HEK293 (cell line): ENCODE measurements at regions not wholly inside any gene's neighbourhood (a gene's known extent, or its start where the extent isn't known, plus 50 kb on each side); places are given as distances from the start of the nearest gene placed in this dataset.

Experiments
- HOXA7 ChIP-seq: sonication (generic); formaldehyde crosslinking; IDR thresholded peaks from 2 replicates; pipeline ENCODE4 v1.8.1; 2022; ENCODE audit warnings: missing genetic modification reagents, borderline replicate concordance
- KLF7 ChIP-seq: fragments of 450-650 bp; formaldehyde crosslinking; IDR thresholded peaks from 2 replicates; pipeline ENCODE4 v1.5.1; 2016; ENCODE audit warnings: missing biosample characterization, missing genetic modification characterization, borderline replicate concordance
- MEIS1 ChIP-seq: sonication (generic); formaldehyde crosslinking; IDR thresholded peaks from 2 replicates; pipeline ENCODE4 v1.8.1; 2022; ENCODE audit warnings: missing genetic modification reagents, mild to moderate bottlenecking, borderline replicate concordance
- PRDM1 ChIP-seq: fragments of 450-650 bp; formaldehyde crosslinking; IDR thresholded peaks from 2 replicates; pipeline ENCODE4; 2016; ENCODE audit warnings: missing biosample characterization, missing genetic modification characterization
- REPIN1 ChIP-seq: fragments of 450-650 bp; formaldehyde crosslinking; IDR thresholded peaks from 2 replicates; pipeline ENCODE4 v1.5.1; 2017; ENCODE audit warnings: missing biosample characterization, missing genetic modification characterization, low read depth
- SP7 ChIP-seq: fragments of 450-650 bp; formaldehyde crosslinking; IDR thresholded peaks from 2 replicates; pipeline ENCODE4 v1.5.1; 2016; ENCODE audit warnings: missing biosample characterization, missing genetic modification characterization
- TSHZ1 ChIP-seq: fragments of 450-650 bp; formaldehyde crosslinking; IDR thresholded peaks from 2 replicates; pipeline ENCODE4 v1.5.1; 2016; ENCODE audit warnings: missing biosample characterization, missing genetic modification characterization, borderline replicate concordance
- YY2 ChIP-seq: fragments of 450-650 bp; formaldehyde crosslinking; IDR thresholded peaks from 2 replicates; pipeline ENCODE4 v1.5.1; 2016; ENCODE audit warnings: missing biosample characterization, missing genetic modification characterization
- ZBTB21 ChIP-seq: fragments of 450-650 bp; formaldehyde crosslinking; IDR thresholded peaks from 2 replicates; pipeline ENCODE4 v1.5.1; 2017; ENCODE audit warnings: missing biosample characterization, missing genetic modification characterization
- ZFP69B ChIP-seq: fragments of 450-650 bp; formaldehyde crosslinking; IDR thresholded peaks from 2 replicates; pipeline ENCODE4 v1.5.1; 2016; ENCODE audit warnings: missing biosample characterization, missing genetic modification characterization
- ZNF175 ChIP-seq: fragments of 450-650 bp; formaldehyde crosslinking; IDR thresholded peaks from 2 replicates; pipeline ENCODE4 v1.5.1; 2016; ENCODE audit warnings: missing biosample characterization, missing genetic modification characterization
- ZNF184 ChIP-seq: fragments of 450-650 bp; IDR thresholded peaks from 2 replicates; pipeline ENCODE4 v1.5.1; 2018; ENCODE audit warnings: missing biosample characterization, mild to moderate bottlenecking, missing genetic modification characterization
- ZNF221 ChIP-seq: fragments of 450-650 bp; formaldehyde crosslinking; IDR thresholded peaks from 2 replicates; pipeline ENCODE4 v1.5.1; 2017; ENCODE audit warnings: missing biosample characterization, missing genetic modification characterization, borderline replicate concordance
- ZNF248 ChIP-seq: fragments of 450-650 bp; formaldehyde crosslinking; IDR thresholded peaks from 2 replicates; pipeline ENCODE4 v1.5.1; 2017; ENCODE audit warnings: missing biosample characterization, missing genetic modification characterization
- ZNF391 ChIP-seq: fragments of 450-650 bp; formaldehyde crosslinking; IDR thresholded peaks from 2 replicates; pipeline ENCODE4 v1.5.1; 2016; ENCODE audit warnings: low read depth, missing biosample characterization, missing genetic modification characterization, borderline replicate concordance
- ZNF433 ChIP-seq: fragments of 450-650 bp; formaldehyde crosslinking; IDR thresholded peaks from 2 replicates; pipeline ENCODE4 v1.5.1; 2016; ENCODE audit warnings: missing biosample characterization, missing genetic modification characterization, low read depth
- ZNF600 ChIP-seq: fragments of 450-650 bp; formaldehyde crosslinking; IDR thresholded peaks from 2 replicates; pipeline ENCODE4 v1.5.1; 2016; ENCODE audit warnings: missing biosample characterization, missing genetic modification characterization
- ZNF623 ChIP-seq: fragments of 450-650 bp; formaldehyde crosslinking; IDR thresholded peaks from 2 replicates; pipeline ENCODE4 v1.5.1; 2016; ENCODE audit warnings: missing biosample characterization, missing genetic modification characterization
- ZNF670 ChIP-seq: fragments of 450-650 bp; formaldehyde crosslinking; IDR thresholded peaks from 2 replicates; pipeline ENCODE4 v1.5.1; 2016; ENCODE audit warnings: missing biosample characterization, missing genetic modification characterization, low read depth
- ZNF791 ChIP-seq: fragments of 450-650 bp; formaldehyde crosslinking; IDR thresholded peaks from 2 replicates; pipeline ENCODE4 v1.5.1; 2016; ENCODE audit warnings: missing biosample characterization, missing genetic modification characterization
- ZNF830 ChIP-seq: fragments of 450-650 bp; IDR thresholded peaks from 2 replicates; pipeline ENCODE4 v1.5.0; 2018; ENCODE audit warnings: missing biosample characterization, missing genetic modification characterization, low read depth, mild to moderate bottlenecking, moderate library complexity
- ZSCAN23 ChIP-seq: fragments of 450-650 bp; formaldehyde crosslinking; IDR thresholded peaks from 2 replicates; pipeline ENCODE4 v1.5.1; 2016; ENCODE audit warnings: missing biosample characterization, missing genetic modification characterization
- ZSCAN4 ChIP-seq: fragments of 450-650 bp; formaldehyde crosslinking; IDR thresholded peaks from 2 replicates; pipeline ENCODE4 v1.5.1; 2017; ENCODE audit warnings: missing biosample characterization, missing genetic modification characterization
- TF ChIP-seq, protein P1 (sequence below): fragments of 450-650 bp; formaldehyde crosslinking; IDR thresholded peaks from 2 replicates; pipeline ENCODE4 v1.5.1; 2017; ENCODE audit warnings: missing biosample characterization, mild to moderate bottlenecking, missing genetic modification characterization, moderate library complexity
- TF ChIP-seq, protein P2 (sequence below): fragments of 450-650 bp; formaldehyde crosslinking; IDR thresholded peaks from 2 replicates; pipeline ENCODE4 v1.5.1; 2017; ENCODE audit warnings: missing biosample characterization, missing genetic modification characterization
- TF ChIP-seq, protein P3 (sequence below): fragments of 450-650 bp; formaldehyde crosslinking; IDR thresholded peaks from 2 replicates; pipeline ENCODE4 v1.5.1; 2016; ENCODE audit warnings: missing biosample characterization, missing genetic modification characterization
- TF ChIP-seq, protein P4 (sequence below): fragments of 450-650 bp; formaldehyde crosslinking; IDR thresholded peaks from 2 replicates; pipeline ENCODE4 v1.5.1; 2016; ENCODE audit warnings: missing biosample characterization, missing genetic modification characterization
- TF ChIP-seq, protein P5 (sequence below): fragments of 450-650 bp; formaldehyde crosslinking; IDR thresholded peaks from 2 replicates; pipeline ENCODE4 v1.5.1; 2016; ENCODE audit warnings: missing biosample characterization, missing genetic modification characterization

GRCh38 chr1:74964508-74965102 lies 169.6 kb upstream of the LHX8 start (continued):
- TF ChIP-seq, protein P1, sequence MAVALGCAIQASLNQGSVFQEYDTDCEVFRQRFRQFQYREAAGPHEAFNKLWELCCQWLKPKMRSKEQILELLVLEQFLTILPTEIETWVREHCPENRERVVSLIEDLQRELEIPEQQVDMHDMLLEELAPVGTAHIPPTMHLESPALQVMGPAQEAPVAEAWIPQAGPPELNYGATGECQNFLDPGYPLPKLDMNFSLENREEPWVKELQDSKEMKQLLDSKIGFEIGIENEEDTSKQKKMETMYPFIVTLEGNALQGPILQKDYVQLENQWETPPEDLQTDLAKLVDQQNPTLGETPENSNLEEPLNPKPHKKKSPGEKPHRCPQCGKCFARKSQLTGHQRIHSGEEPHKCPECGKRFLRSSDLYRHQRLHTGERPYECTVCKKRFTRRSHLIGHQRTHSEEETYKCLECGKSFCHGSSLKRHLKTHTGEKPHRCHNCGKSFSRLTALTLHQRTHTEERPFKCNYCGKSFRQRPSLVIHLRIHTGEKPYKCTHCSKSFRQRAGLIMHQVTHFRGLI, result no peak
- TF ChIP-seq MEIS1 (CRISPR knock-in tag), result no peak
- no peak for TF ChIP-seq ZNF623
- no peak for TF ChIP-seq ZNF175 (tag by site-specific recombination)
- TF ChIP-seq ZNF433 (tag by site-specific recombination), result no peak
- TF ChIP-seq ZSCAN4, result no peak
- no peak for TF ChIP-seq TSHZ1 (tag by site-specific recombination)
- TF ChIP-seq SP7 (tag by site-specific recombination), result no peak
- TF ChIP-seq ZNF248 (tag by site-specific recombination), result no peak
- no peak for TF ChIP-seq ZNF391
- TF ChIP-seq ZNF221 (tag by site-specific recombination), result no peak
- peak; percentile 62; the same call in 1 of the 2 replicates for TF ChIP-seq ZNF830 (tag by site-specific recombination)
- TF ChIP-seq KLF7 (tag by site-specific recombination), result no peak
- no peak for TF ChIP-seq HOXA7
- TF ChIP-seq ZSCAN23 (tag by site-specific recombination), result no peak
- no peak for TF ChIP-seq YY2
- TF ChIP-seq ZNF600 (tag by site-specific recombination), result no peak
- no peak for TF ChIP-seq ZFP69B (tag by site-specific recombination)
- 0 out of 2 replicates have a peak, but pooled peaks have one; percentile 22 for TF ChIP-seq ZBTB21
- TF ChIP-seq, protein P2, sequence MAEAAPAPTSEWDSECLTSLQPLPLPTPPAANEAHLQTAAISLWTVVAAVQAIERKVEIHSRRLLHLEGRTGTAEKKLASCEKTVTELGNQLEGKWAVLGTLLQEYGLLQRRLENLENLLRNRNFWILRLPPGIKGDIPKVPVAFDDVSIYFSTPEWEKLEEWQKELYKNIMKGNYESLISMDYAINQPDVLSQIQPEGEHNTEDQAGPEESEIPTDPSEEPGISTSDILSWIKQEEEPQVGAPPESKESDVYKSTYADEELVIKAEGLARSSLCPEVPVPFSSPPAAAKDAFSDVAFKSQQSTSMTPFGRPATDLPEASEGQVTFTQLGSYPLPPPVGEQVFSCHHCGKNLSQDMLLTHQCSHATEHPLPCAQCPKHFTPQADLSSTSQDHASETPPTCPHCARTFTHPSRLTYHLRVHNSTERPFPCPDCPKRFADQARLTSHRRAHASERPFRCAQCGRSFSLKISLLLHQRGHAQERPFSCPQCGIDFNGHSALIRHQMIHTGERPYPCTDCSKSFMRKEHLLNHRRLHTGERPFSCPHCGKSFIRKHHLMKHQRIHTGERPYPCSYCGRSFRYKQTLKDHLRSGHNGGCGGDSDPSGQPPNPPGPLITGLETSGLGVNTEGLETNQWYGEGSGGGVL, result peak; percentile 52
- no peak for TF ChIP-seq PRDM1 (tag by site-specific recombination)
- no peak for TF ChIP-seq ZNF791 (tag by site-specific recombination)
- TF ChIP-seq, protein P3, sequence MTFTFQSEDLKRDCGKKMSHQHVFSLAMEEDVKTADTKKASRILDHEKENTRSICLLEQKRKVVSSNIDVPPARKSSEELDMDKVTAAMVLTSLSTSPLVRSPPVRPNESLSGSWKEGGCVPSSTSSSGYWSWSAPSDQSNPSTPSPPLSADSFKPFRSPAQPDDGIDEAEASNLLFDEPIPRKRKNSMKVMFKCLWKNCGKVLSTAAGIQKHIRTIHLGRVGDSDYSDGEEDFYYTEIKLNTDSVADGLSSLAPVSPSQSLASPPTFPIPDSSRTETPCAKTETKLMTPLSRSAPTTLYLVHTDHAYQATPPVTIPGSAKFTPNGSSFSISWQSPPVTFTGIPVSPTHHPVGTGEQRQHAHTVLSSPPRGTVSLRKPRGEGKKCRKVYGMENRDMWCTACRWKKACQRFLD (tag by site-specific recombination), result no peak
- TF ChIP-seq ZNF670 (tag by site-specific recombination), result no peak
- TF ChIP-seq, protein P4, sequence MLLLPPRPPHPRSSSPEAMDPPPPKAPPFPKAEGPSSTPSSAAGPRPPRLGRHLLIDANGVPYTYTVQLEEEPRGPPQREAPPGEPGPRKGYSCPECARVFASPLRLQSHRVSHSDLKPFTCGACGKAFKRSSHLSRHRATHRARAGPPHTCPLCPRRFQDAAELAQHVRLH (tag by site-specific recombination), result no peak
- TF ChIP-seq REPIN1 (tag by site-specific recombination), result no peak
- peak; percentile 51; the same call in 1 of the 2 replicates for TF ChIP-seq ZNF184
- TF ChIP-seq, protein P5, sequence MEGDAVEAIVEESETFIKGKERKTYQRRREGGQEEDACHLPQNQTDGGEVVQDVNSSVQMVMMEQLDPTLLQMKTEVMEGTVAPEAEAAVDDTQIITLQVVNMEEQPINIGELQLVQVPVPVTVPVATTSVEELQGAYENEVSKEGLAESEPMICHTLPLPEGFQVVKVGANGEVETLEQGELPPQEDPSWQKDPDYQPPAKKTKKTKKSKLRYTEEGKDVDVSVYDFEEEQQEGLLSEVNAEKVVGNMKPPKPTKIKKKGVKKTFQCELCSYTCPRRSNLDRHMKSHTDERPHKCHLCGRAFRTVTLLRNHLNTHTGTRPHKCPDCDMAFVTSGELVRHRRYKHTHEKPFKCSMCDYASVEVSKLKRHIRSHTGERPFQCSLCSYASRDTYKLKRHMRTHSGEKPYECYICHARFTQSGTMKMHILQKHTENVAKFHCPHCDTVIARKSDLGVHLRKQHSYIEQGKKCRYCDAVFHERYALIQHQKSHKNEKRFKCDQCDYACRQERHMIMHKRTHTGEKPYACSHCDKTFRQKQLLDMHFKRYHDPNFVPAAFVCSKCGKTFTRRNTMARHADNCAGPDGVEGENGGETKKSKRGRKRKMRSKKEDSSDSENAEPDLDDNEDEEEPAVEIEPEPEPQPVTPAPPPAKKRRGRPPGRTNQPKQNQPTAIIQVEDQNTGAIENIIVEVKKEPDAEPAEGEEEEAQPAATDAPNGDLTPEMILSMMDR (tag by site-specific recombination), result no peak
